ENCODE measurements at regions not wholly inside any gene's neighbourhood (a gene's known extent, or its start where the extent isn't known, plus 50 kb on each side); places are given as distances from the start of the nearest gene placed in this dataset.

GRCh38 chr2:174662459-174662858 is 64.9 kb upstream of the WIPF1 start:
- H3K36me3 Mint-ChIP-seq: peaks cover 2% of the 10 kb centered on the region
- ATAC-seq (ENCODE audit: low read depth): no peak
- no peak overlapping the region for H3K4me3 Mint-ChIP-seq
- H3K27ac Mint-ChIP-seq: no peak overlapping the region
- H3K27me3 Mint-ChIP-seq: no peaks in the 10 kb centered on the region
- H3K4me1 Mint-ChIP-seq: peaks cover 13% of the 10 kb centered on the region
- H3K9me3 Mint-ChIP-seq: no peaks in the 10 kb centered on the region
- no peak for DNase-seq (ENCODE audit: low spot score in 2 of 2)

- ATAC-seq (ENCODE audit: low read depth): no peak
- peaks cover 14% of the 10 kb centered on the region for H3K4me1 Mint-ChIP-seq
- no peak for DNase-seq (ENCODE audit: low spot score in 2 of 2)
- H3K36me3 Mint-ChIP-seq: peaks cover 2% of the 10 kb centered on the region
- H3K4me3 Mint-ChIP-seq: no peak overlapping the region
- H3K9me3 Mint-ChIP-seq: no peaks in the 10 kb centered on the region
- H3K27me3 Mint-ChIP-seq: no peaks in the 10 kb centered on the region
- H3K27ac Mint-ChIP-seq: no peak overlapping the region
These were observed 63.5 kb upstream of the WIPF1 start for GRCh38 chr2:174660984-174661675.

- Mint-ChIP-seq H3K9me3 (no peaks in the 10 kb centered on the region), H3K27me3 (no peaks in the 10 kb centered on the region), H3K4me1 (peaks cover 17% of the 10 kb centered on the region), H3K27ac (no peak overlapping the region), H3K4me3 (no peak overlapping the region), H3K36me3 (peaks cover 9% of the 10 kb centered on the region)
- ATAC-seq (ENCODE audit: low read depth) (no peak), DNase-seq (ENCODE audit: low spot score in 2 of 2) (no peak)
These were observed 61.7 kb upstream of the WIPF1 start for GRCh38 chr2:174659069-174659900.

DNA sequence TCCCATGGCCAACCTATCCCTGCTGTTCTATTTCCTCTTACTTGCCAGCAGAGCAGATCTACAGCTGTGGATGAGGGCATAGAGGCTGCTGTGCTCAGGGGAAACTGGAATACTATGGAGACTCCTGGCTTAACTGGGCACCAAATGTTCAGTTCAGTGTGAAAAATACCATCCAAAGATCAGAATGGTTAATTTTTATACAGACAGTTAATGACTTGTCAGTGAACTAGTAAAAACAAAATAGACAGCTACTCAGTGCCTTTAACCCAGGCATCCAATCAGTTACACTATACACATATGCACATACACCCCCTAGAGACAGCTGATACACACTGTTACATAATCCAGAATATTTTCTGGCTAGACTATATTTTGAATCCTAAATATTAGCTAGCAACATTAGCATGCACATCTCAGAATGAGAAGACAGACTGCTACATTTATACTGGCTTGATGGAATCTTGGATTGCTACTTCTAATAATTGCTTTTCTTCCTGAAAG is 59.1 kb upstream of the WIPF1 start:
- Mint-ChIP-seq H3K27ac (no peak overlapping the region), H3K9me3 (no peaks in the 10 kb centered on the region)
- peak; percentile 63 for ATAC-seq (ENCODE audit: low read depth)

GRCh38 chr2:174656035-174656434 is 58.4 kb upstream of the WIPF1 start:
- Mint-ChIP-seq H3K4me1 (peaks cover 7% of the 10 kb centered on the region), H3K9me3 (no peaks in the 10 kb centered on the region), H3K36me3 (peaks cover 7% of the 10 kb centered on the region), H3K27me3 (no peaks in the 10 kb centered on the region), H3K4me3 (no peak overlapping the region), H3K27ac (no peak overlapping the region)
- ATAC-seq (ENCODE audit: low read depth): no peak
- no peak for DNase-seq (ENCODE audit: low spot score in 2 of 2)

More for the DNA sequence above, 59.1 kb upstream of the WIPF1 start:
- H3K27me3 Mint-ChIP-seq: no peaks in the 10 kb centered on the region
- DNase-seq (ENCODE audit: low spot score in 2 of 2): no peak
- peaks cover 7% of the 10 kb centered on the region for H3K4me1 Mint-ChIP-seq
- peaks cover 9% of the 10 kb centered on the region for H3K36me3 Mint-ChIP-seq
- H3K4me3 Mint-ChIP-seq: no peak overlapping the region

DNA sequence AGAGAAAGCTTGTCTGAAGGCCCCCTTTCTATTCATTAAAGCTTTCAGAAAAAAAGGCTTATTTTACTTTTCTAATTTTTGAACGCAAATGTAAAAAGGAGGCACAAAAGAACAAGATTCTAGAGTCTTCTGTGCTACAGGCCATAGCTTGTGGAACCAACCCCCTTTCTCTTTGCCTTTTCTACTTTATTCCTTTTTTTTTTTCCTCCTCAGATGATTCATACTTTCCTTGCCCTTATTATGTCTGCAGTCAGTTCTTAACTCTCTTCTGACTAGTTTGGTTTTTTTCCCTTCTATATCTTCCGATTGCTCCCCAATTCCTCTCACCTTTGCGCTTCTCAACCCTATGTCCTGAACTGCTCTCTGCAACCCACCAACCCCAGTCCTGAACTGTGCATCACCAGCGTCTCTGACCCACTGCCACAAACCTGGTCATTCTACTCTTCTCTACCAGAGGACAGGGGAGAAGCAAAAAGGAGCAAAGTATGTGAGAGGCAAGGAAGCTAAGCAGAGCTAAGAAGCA is 56.9 kb upstream of the WIPF1 start:
- Mint-ChIP-seq H3K27me3 (no peaks in the 10 kb centered on the region), H3K9me3 (no peaks in the 10 kb centered on the region), H3K27ac (no peak overlapping the region), H3K4me3 (no peak overlapping the region), H3K36me3 (peaks cover 9% of the 10 kb centered on the region), H3K4me1 (peaks cover 14% of the 10 kb centered on the region)
- ATAC-seq (ENCODE audit: low read depth) (no peak), DNase-seq (ENCODE audit: low spot score in 2 of 2) (no peak)

GRCh38 chr2:174648896-174649295 is 51.3 kb upstream of the WIPF1 start:
- Mint-ChIP-seq H3K36me3 (peaks cover 6% of the 10 kb centered on the region), H3K4me3 (no peak overlapping the region), H3K27ac (no peak overlapping the region), H3K27me3 (no peaks in the 10 kb centered on the region), H3K9me3 (no peaks in the 10 kb centered on the region), H3K4me1 (peaks cover 11% of the 10 kb centered on the region)
- no peak for DNase-seq (ENCODE audit: low spot score in 2 of 2)
- ATAC-seq (ENCODE audit: low read depth): no peak

Data from memory B cell (primary cell).